ENCODE measurements at regions not wholly inside any gene's neighbourhood (a gene's known extent, or its start where the extent isn't known, plus 50 kb on each side); places are given as distances from the start of the nearest gene placed in this dataset.
A peak's percentile ranks its signal among the peaks of the same experiment; 100 is the strongest.

DNA sequence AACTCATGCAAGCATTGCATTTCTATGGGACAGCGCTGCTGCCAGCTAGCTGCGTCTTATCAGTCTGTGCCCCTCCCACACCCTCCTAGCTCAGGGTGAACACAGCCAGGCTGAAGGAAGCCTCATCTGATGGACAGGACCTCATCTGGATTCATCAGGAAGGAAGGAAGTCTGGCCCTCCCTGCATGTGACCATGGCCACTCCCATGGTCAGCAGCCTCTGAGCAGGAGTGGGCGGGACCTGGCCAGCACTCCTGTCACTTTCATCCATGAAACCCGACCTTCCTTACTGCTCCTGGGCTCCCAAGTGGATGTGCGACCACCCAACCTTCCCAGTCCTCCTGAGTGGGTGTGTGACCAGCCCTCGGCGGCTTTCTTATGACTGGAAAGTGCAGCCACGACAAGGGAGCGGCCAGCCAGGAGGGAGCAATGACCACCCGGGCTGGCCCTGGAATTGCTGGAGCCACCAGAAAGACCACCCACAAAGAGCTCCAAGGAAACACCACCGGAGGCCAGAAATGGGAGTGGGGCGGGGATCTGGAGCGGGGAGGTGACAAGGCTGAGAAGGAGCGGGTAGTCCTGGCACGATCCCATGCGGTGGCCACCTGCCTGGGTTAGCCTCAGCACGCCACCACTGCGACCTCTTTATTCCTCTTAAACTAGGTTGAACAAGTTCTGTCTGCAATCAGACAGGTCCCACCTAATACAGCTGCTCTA lies 241.2 kb downstream of the TTLL2 start (continued):
- TF ChIP-seq, protein P1, sequence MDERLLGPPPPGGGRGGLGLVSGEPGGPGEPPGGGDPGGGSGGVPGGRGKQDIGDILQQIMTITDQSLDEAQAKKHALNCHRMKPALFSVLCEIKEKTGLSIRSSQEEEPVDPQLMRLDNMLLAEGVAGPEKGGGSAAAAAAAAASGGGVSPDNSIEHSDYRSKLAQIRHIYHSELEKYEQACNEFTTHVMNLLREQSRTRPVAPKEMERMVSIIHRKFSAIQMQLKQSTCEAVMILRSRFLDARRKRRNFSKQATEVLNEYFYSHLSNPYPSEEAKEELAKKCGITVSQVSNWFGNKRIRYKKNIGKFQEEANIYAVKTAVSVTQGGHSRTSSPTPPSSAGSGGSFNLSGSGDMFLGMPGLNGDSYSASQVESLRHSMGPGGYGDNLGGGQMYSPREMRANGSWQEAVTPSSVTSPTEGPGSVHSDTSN (CRISPR knock-in tag; IDR thresholded peaks at IDR 0.05; ENCODE audit: low read depth), result peak; percentile 27; the same call in 1 of the 2 replicates
- TF ChIP-seq, protein P1 (tag; conservative IDR thresholded peaks at IDR 0.05; ENCODE audit: low read depth), result peak; percentile 80
- TF ChIP-seq, protein P2, sequence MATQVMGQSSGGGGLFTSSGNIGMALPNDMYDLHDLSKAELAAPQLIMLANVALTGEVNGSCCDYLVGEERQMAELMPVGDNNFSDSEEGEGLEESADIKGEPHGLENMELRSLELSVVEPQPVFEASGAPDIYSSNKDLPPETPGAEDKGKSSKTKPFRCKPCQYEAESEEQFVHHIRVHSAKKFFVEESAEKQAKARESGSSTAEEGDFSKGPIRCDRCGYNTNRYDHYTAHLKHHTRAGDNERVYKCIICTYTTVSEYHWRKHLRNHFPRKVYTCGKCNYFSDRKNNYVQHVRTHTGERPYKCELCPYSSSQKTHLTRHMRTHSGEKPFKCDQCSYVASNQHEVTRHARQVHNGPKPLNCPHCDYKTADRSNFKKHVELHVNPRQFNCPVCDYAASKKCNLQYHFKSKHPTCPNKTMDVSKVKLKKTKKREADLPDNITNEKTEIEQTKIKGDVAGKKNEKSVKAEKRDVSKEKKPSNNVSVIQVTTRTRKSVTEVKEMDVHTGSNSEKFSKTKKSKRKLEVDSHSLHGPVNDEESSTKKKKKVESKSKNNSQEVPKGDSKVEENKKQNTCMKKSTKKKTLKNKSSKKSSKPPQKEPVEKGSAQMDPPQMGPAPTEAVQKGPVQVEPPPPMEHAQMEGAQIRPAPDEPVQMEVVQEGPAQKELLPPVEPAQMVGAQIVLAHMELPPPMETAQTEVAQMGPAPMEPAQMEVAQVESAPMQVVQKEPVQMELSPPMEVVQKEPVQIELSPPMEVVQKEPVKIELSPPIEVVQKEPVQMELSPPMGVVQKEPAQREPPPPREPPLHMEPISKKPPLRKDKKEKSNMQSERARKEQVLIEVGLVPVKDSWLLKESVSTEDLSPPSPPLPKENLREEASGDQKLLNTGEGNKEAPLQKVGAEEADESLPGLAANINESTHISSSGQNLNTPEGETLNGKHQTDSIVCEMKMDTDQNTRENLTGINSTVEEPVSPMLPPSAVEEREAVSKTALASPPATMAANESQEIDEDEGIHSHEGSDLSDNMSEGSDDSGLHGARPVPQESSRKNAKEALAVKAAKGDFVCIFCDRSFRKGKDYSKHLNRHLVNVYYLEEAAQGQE (IDR thresholded peaks at IDR 0.05; ENCODE audit: borderline replicate concordance), result peak; percentile 38; the same call in 1 of the 2 replicates
- TF ChIP-seq, protein P2 (CRISPR knock-in tag; IDR thresholded peaks at IDR 0.05; ENCODE audit: low read depth), result no peak
- TF ChIP-seq CBX2 (IDR thresholded peaks at IDR 0.05; ENCODE audit: insufficient read depth, low read length, poor library complexity, severe bottlenecking) (no peak), MAZ (CRISPR knock-in tag; conservative IDR thresholded peaks at IDR 0.05 in 1 of 2, IDR thresholded peaks at IDR 0.05 in 1 of 2) (peak in 1 of 2 experiments; percentile 33; a peak in 1 of 4 replicates), NR4A1 (CRISPR knock-in tag; IDR thresholded peaks at IDR 0.05) (no peak), NR4A1 (tag; IDR thresholded peaks at IDR 0.05) (0 out of 2 replicates have a peak, but pooled peaks have one; percentile 24), CTBP1 (IDR thresholded peaks at IDR 0.05; ENCODE audit: borderline replicate concordance) (peak; percentile 62; the same call in 1 of the 2 replicates), CBX8 (IDR thresholded peaks at IDR 0.05; ENCODE audit: borderline replicate concordance, extremely low read depth, low read depth, low read length, poor library complexity, severe bottlenecking) (no peak), SPI1 (IDR thresholded peaks at IDR 0.05; ENCODE audit: borderline replicate concordance, low read depth, low read length) (peak; percentile 24; the same call in 1 of the 2 replicates)
- TF ChIP-seq, protein P3, sequence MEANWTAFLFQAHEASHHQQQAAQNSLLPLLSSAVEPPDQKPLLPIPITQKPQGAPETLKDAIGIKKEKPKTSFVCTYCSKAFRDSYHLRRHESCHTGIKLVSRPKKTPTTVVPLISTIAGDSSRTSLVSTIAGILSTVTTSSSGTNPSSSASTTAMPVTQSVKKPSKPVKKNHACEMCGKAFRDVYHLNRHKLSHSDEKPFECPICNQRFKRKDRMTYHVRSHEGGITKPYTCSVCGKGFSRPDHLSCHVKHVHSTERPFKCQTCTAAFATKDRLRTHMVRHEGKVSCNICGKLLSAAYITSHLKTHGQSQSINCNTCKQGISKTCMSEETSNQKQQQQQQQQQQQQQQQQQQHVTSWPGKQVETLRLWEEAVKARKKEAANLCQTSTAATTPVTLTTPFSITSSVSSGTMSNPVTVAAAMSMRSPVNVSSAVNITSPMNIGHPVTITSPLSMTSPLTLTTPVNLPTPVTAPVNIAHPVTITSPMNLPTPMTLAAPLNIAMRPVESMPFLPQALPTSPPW (CRISPR knock-in tag; IDR thresholded peaks at IDR 0.05), result peak; percentile 49; the same call in 1 of the 2 replicates
- TF ChIP-seq, protein P4, sequence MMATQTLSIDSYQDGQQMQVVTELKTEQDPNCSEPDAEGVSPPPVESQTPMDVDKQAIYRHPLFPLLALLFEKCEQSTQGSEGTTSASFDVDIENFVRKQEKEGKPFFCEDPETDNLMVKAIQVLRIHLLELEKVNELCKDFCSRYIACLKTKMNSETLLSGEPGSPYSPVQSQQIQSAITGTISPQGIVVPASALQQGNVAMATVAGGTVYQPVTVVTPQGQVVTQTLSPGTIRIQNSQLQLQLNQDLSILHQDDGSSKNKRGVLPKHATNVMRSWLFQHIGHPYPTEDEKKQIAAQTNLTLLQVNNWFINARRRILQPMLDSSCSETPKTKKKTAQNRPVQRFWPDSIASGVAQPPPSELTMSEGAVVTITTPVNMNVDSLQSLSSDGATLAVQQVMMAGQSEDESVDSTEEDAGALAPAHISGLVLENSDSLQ (IDR thresholded peaks at IDR 0.05), result peak; percentile 90
